ENCODE measurements at regions not wholly inside any gene's neighbourhood (a gene's known extent, or its start where the extent isn't known, plus 50 kb on each side); places are given as distances from the start of the nearest gene placed in this dataset.

GRCh38 chr3:15998911-15999310 is 175.6 kb upstream of the GALNT15 start (continued):
- TF ChIP-seq ZNF462 (CRISPR knock-in tag; IDR thresholded peaks at IDR 0.05) (no peak), CTCF (conservative IDR thresholded peaks at IDR 0.05; ENCODE audit: low read depth in 2 of 2) (no peak), ZNF114 (CRISPR knock-in tag; IDR thresholded peaks at IDR 0.05) (no peak), POLR2AphosphoS5 (IDR thresholded peaks at IDR 0.05; ENCODE audit: low read depth) (no peak), NANOG (IDR thresholded peaks at IDR 0.05; ENCODE audit: borderline replicate concordance) (no peak), JUNB (IDR thresholded peaks at IDR 0.05; ENCODE audit: unreplicated experiment) (no peak), EZH2 (IDR thresholded peaks at IDR 0.05; ENCODE audit: low read depth, unreplicated experiment) (no peak)

- no peak overlapping the region for H3K4me3 ChIP-seq
- TF ChIP-seq EZH2 (IDR thresholded peaks at IDR 0.05; ENCODE audit: low read depth, unreplicated experiment) (no peak), POLR2AphosphoS5 (IDR thresholded peaks at IDR 0.05; ENCODE audit: low read depth) (no peak), ZNF114 (CRISPR knock-in tag; IDR thresholded peaks at IDR 0.05) (no peak), NANOG (IDR thresholded peaks at IDR 0.05; ENCODE audit: borderline replicate concordance) (no peak), CTCF (conservative IDR thresholded peaks at IDR 0.05; ENCODE audit: low read depth in 2 of 2) (no peak), STAT1 (IDR thresholded peaks at IDR 0.05; ENCODE audit: unreplicated experiment) (no peak), ZNF331 (CRISPR knock-in tag; IDR thresholded peaks at IDR 0.05; ENCODE audit: low read depth) (no peak), CREB1 (CRISPR knock-in tag; IDR thresholded peaks at IDR 0.05; ENCODE audit: low read depth) (no peak), ETS1 (IDR thresholded peaks at IDR 0.05) (no peak)
Measured at GRCh38 chr3:16004812-16005211, 169.7 kb upstream of the GALNT15 start.

More at GRCh38 chr3:16004812-16005211, 169.7 kb upstream of the GALNT15 start:
- no peaks in the 10 kb centered on the region for H3K27me3 Mint-ChIP-seq (ENCODE audit: insufficient read depth, low read depth, poor library complexity)
- DNase-seq (ENCODE audit: low spot score), result no peak
- Histone ChIP-seq H3K4me2 (no peak overlapping the region), H3K27me3 (ENCODE audit: insufficient read depth) (no peaks in the 10 kb centered on the region), H3F3A (replicated peaks; ENCODE audit: low read depth) (no peaks in the 10 kb centered on the region), H2AFZ (no peak overlapping the region), H3K36me3 (ENCODE audit: insufficient read depth) (no peaks in the 10 kb centered on the region; the same call in 1 of the 2 replicates), H3K9me2 (ENCODE audit: insufficient read depth) (peaks cover 11% of the 10 kb centered on the region), H3K79me2 (replicated peaks; ENCODE audit: insufficient read depth) (no peaks in the 10 kb centered on the region), H4K20me1 (replicated peaks; ENCODE audit: insufficient read depth) (no peaks in the 10 kb centered on the region), H3K4me1 (ENCODE audit: insufficient read depth) (no peaks in the 10 kb centered on the region), H3K27ac (ENCODE audit: low read depth) (no peak overlapping the region)
- H3K4me1 Mint-ChIP-seq, result no peaks in the 10 kb centered on the region
- H3K36me3 Mint-ChIP-seq (ENCODE audit: low read depth), result 0 out of 3 replicates have a peak, but pooled peaks cover 8% of the 10 kb centered on the region
- no peak overlapping the region for H3K27ac Mint-ChIP-seq
- no peak for ATAC-seq
- H3K4me3 Mint-ChIP-seq, result no peak overlapping the region
- H3K9me3 Mint-ChIP-seq, result peaks cover 18% of the 10 kb centered on the region
